Sigmoid colon (tissue), 4 donors: ENCODE measurements at regions not wholly inside any gene's neighbourhood (a gene's known extent, or its start where the extent isn't known, plus 50 kb on each side); places are given as distances from the start of the nearest gene placed in this dataset.

Experiments used
- CTCF ChIP-seq, 4 experiments: fragments of 450-650 bp in 3 of 4; fragments of 200-600 bp in 1 of 4; IDR thresholded peaks; one replicate each; pipeline ENCODE4 v1.5.1; 2016 to 2019; ENCODE audit warnings: antibody characterized with exemption in 4 of 4, mild to moderate bottlenecking in 3 of 4, moderate library complexity in 2 of 4
- EP300 ChIP-seq, 4 donors: sonication (generic); formaldehyde crosslinking; IDR thresholded peaks; one replicate each; pipeline ENCODE4 v1.6.1; 2017; ENCODE audit warnings: antibody characterized with exemption in 4 of 4
- POLR2AphosphoS5 ChIP-seq, 4 donors: sonication (generic); formaldehyde crosslinking; IDR thresholded peaks; one replicate each; pipeline ENCODE4 v1.6.1; 2017; ENCODE audit warnings: antibody characterized with exemption in 4 of 4

GRCh38 chr2:171237751-171238505, 77.2 kb upstream of the TLK1 start:
- TF ChIP-seq CTCF (IDR thresholded peaks at IDR 0.05), result no peak
- no peak for TF ChIP-seq POLR2AphosphoS5 (IDR thresholded peaks at IDR 0.05)
- no peak for TF ChIP-seq EP300 (IDR thresholded peaks at IDR 0.05)
